OCI-LY7 (cell line): ENCODE measurements at regions not wholly inside any gene's neighbourhood (a gene's known extent, or its start where the extent isn't known, plus 50 kb on each side); places are given as distances from the start of the nearest gene placed in this dataset.

Source experiments
- BruUV-seq: library from RNA; stranded (reverse); fragments of 400-500 nt; replicated peaks from 2 replicates; lab custom pipeline; 2021; lab: Mats Ljungman, UMichigan
- CTCF ChIA-PET: fragments of 300-600 bp; sonication (Branson Sonifier 250); formaldehyde crosslinking; loops from one replicate; lab custom pipeline; 2022; ENCODE audit warnings: antibody characterized with exemption; ENCODE audit not compliant: unreplicated experiment; lab: Charles Lee
- POLR2A ChIA-PET: fragments of 300-600 bp; sonication (Branson Sonifier 250); formaldehyde crosslinking; loops from one replicate; lab custom pipeline; 2022; ENCODE audit warnings: antibody characterized with exemption; lab: Charles Lee
- DNase-seq: peaks from one replicate; pipeline ENCODE4 v3.0.0-alpha.2; 2015; ENCODE audit warnings: low spot score
- H2AFZ ChIP-seq: fragments of 200-600 bp; sonication (generic), shearing (Covaris generic); 2 replicates; pipeline ENCODE4 v1.6.1; 2014; ENCODE audit warnings: mild to moderate bottlenecking, antibody characterized with exemption, low read length, moderate library complexity
- H3K27ac ChIP-seq: fragments of 200-600 bp; sonication (generic); 2 replicates; pipeline ENCODE4 v1.5.1; 2014; ENCODE audit warnings: mixed run types, low read depth, mild to moderate bottlenecking, moderate library complexity, low read length, inconsistent platforms; ENCODE audit not compliant: poor library complexity, severe bottlenecking
- H3K36me3 ChIP-seq: fragments of 200-600 bp; sonication (generic); 2 replicates; pipeline ENCODE4 v1.6.1; 2014; ENCODE audit warnings: mild to moderate bottlenecking, antibody characterized with exemption, low read length, moderate library complexity, mixed read lengths; ENCODE audit not compliant: insufficient read depth
- H3K4me1 ChIP-seq: fragments of 200-600 bp; sonication (generic); 2 replicates; pipeline ENCODE4 v1.5.1; 2014; ENCODE audit warnings: mild to moderate bottlenecking, low read length; ENCODE audit not compliant: insufficient read depth, poor library complexity, severe bottlenecking
- H3K4me2 ChIP-seq: fragments of 200-600 bp; sonication (generic); 2 replicates; pipeline ENCODE4 v1.6.1; 2014; ENCODE audit warnings: mild to moderate bottlenecking, low read length
- H3K4me3 ChIP-seq: fragments of 200-600 bp; sonication (generic); 2 replicates; pipeline ENCODE4 v1.5.1; 2014; ENCODE audit warnings: mild to moderate bottlenecking, low read depth, low read length; ENCODE audit not compliant: poor library complexity, severe bottlenecking
- H3K79me2 ChIP-seq: fragments of 200-600 bp; sonication (generic); 2 replicates; pipeline ENCODE4 v1.6.1; 2016; ENCODE audit warnings: low read depth, mild to moderate bottlenecking, low read length, moderate library complexity, mixed read lengths; ENCODE audit not compliant: insufficient read depth
- H3K9me2 ChIP-seq: fragments of 200-600 bp; sonication (generic); 2 replicates; pipeline ENCODE4 v1.6.1; 2016; ENCODE audit warnings: mild to moderate bottlenecking, low read length, mixed read lengths; ENCODE audit not compliant: insufficient read depth
- H3K9me3 ChIP-seq: fragments of 200-600 bp; sonication (generic); 2 replicates; pipeline ENCODE4 v1.6.1; 2014; ENCODE audit warnings: mild to moderate bottlenecking, mixed run types, low read length, mixed read lengths
- H4K20me1 ChIP-seq: fragments of 200-600 bp; sonication (generic); 2 replicates; pipeline ENCODE4 v1.6.1; 2014; ENCODE audit warnings: mild to moderate bottlenecking, antibody characterized with exemption, low read length, moderate library complexity, mixed read lengths; ENCODE audit not compliant: insufficient read depth
- CTCF ChIP-seq: fragments of 200-600 bp; sonication (generic); conservative IDR thresholded peaks from 2 replicates; pipeline ENCODE4 v1.5.1; 2014; ENCODE audit warnings: mild to moderate bottlenecking, antibody characterized with exemption, low read length, moderate library complexity, mixed read lengths
- EZH2phosphoT487 ChIP-seq: fragments of 200-600 bp; sonication (generic); IDR thresholded peaks from 2 replicates; pipeline ENCODE4 v1.6.1; 2018; ENCODE audit warnings: low read depth, borderline replicate concordance, mild to moderate bottlenecking, mixed run types, antibody characterized with exemption, low read length, moderate library complexity, mixed read lengths
- intact Hi-C: fragments of 100-400 bp; cut with micrococcal nuclease; formaldehyde crosslinking; loops from one replicate; pipeline ENCODE4 v1.10.0; 2022; ENCODE audit not compliant: unreplicated experiment

GRCh38 chr7:19405541-19405940, 260.3 kb upstream of the FERD3L start:
- H2AFZ ChIP-seq, result no peak overlapping the region
- no peaks in the 10 kb centered on the region for H3K4me1 ChIP-seq
- BruUV-seq, result no TSS peak
- no peak for DNase-seq
- TF ChIP-seq EZH2phosphoT487 (no peak), CTCF (no peak)
- H3K4me2 ChIP-seq, result no peak overlapping the region
- ChIA-PET CTCF (no interaction called here), POLR2A (no interaction called here)
- no peaks in the 10 kb centered on the region for H4K20me1 ChIP-seq
- no peaks in the 10 kb centered on the region for H3K9me3 ChIP-seq
- no peaks in the 10 kb centered on the region for H3K79me2 ChIP-seq
- no peak overlapping the region for H3K27ac ChIP-seq
- intact Hi-C loops, result no loop called here
- H3K4me3 ChIP-seq, result no peak overlapping the region
- no peaks in the 10 kb centered on the region for H3K9me2 ChIP-seq
- no peaks in the 10 kb centered on the region for H3K36me3 ChIP-seq

GRCh38 chr7:19404912-19405329, 259.7 kb upstream of the FERD3L start:
- H3K79me2 ChIP-seq, result no peaks in the 10 kb centered on the region
- no peaks in the 10 kb centered on the region for H3K9me2 ChIP-seq
- H2AFZ ChIP-seq, result no peak overlapping the region
- no peaks in the 10 kb centered on the region for H4K20me1 ChIP-seq
- BruUV-seq, result no TSS peak
- no peaks in the 10 kb centered on the region for H3K36me3 ChIP-seq
- ChIA-PET CTCF (no interaction called here), POLR2A (no interaction called here)
- no peak for DNase-seq
- H3K4me3 ChIP-seq, result no peak overlapping the region
- H3K9me3 ChIP-seq, result no peaks in the 10 kb centered on the region
- H3K4me1 ChIP-seq, result no peaks in the 10 kb centered on the region
- intact Hi-C loops, result no loop called here
- H3K4me2 ChIP-seq, result no peak overlapping the region
- H3K27ac ChIP-seq, result no peak overlapping the region
- no peak for TF ChIP-seq EZH2phosphoT487
- no peak for TF ChIP-seq CTCF

GRCh38 chr7:19403691-19404090, 258.5 kb upstream of the FERD3L start:
- Histone ChIP-seq H3K27ac (no peak overlapping the region), H3K4me2 (no peak overlapping the region), H3K4me1 (no peaks in the 10 kb centered on the region), H4K20me1 (no peaks in the 10 kb centered on the region), H2AFZ (no peak overlapping the region), H3K36me3 (no peaks in the 10 kb centered on the region), H3K79me2 (no peaks in the 10 kb centered on the region), H3K9me2 (no peaks in the 10 kb centered on the region), H3K4me3 (no peak overlapping the region), H3K9me3 (no peaks in the 10 kb centered on the region)
- ChIA-PET CTCF (no interaction called here), POLR2A (interaction anchor here (0.6 to 1.2 kb wide), 2 partner anchors 15 to 1017 kb away, joined by 3 to 4 read pairs; no protein-coding TSS in a partner anchor)
- TF ChIP-seq EZH2phosphoT487 (no peak), CTCF (no peak)
- intact Hi-C loops, result no loop called here
- BruUV-seq, result no TSS peak
- no peak for DNase-seq
